Prostate gland (tissue), 2 donors: ENCODE measurements at regions not wholly inside any gene's neighbourhood (a gene's known extent, or its start where the extent isn't known, plus 50 kb on each side); places are given as distances from the start of the nearest gene placed in this dataset.

Source experiments
- DNase-seq: peaks from one replicate; pipeline ENCODE4 v3.0.0-alpha.2; 2019; ENCODE audit warnings: low spot score
- H3K27ac ChIP-seq, 2 donors: fragments of 200-600 bp; sonication (generic); 2 replicates each; pipeline ENCODE4 v1.5.1; 2017 to 2019
- H3K27me3 ChIP-seq: fragments of 200-600 bp; sonication (generic); replicated peaks from 2 replicates; pipeline ENCODE4 v1.5.1; 2019; ENCODE audit not compliant: insufficient read depth
- H3K36me3 ChIP-seq, 2 donors: fragments of 200-600 bp; sonication (generic); 1 replicate in 1 of 2; 2 replicates in 1 of 2; pipeline versions ENCODE4 v1.5.1 to v1.8.1; 2017 to 2019
- H3K4me1 ChIP-seq: fragments of 200-600 bp; sonication (generic); replicated peaks from 2 replicates; pipeline ENCODE4 v1.5.1; 2019
- H3K4me3 ChIP-seq, 2 donors: fragments of 200-600 bp; sonication (generic); 2 replicates each; pipeline ENCODE4 v1.5.1; 2017 to 2019
- H3K9me3 ChIP-seq: fragments of 200-600 bp; sonication (generic); 2 replicates; pipeline ENCODE4 v1.5.1; 2017
- POLR2A ChIP-seq: fragments of 450-650 bp; IDR thresholded peaks from one replicate; pipeline ENCODE4 v1.6.1; 2016; ENCODE audit warnings: antibody characterized with exemption, mild to moderate bottlenecking
- POLR2AphosphoS5 ChIP-seq: sonication (generic); formaldehyde crosslinking; IDR thresholded peaks from one replicate; pipeline ENCODE4 v1.6.1; 2017; ENCODE audit warnings: antibody characterized with exemption
- WGBS: methylation state at CpG from one replicate; pipeline ENCODE4 v1.1.5; 2018; 5-methylcytosine and 5-hydroxymethylcytosine counted together
- intact Hi-C: fragments of 100-400 bp; cut with DNase I; formaldehyde crosslinking; loops from one replicate; pipeline ENCODE4 v1.14.2; 2022
- TF ChIP-seq, protein P1 (sequence below), 4 experiments: fragments of 200-600 bp in 2 of 4; fragments of 450-650 bp in 2 of 4; sonication (generic) in 2 of 4; IDR thresholded peaks; 1 replicate in 3 of 4; 2 replicates in 1 of 4; pipeline ENCODE4 v1.5.1; 2016 to 2019; ENCODE audit warnings: antibody characterized with exemption in 4 of 4, mild to moderate bottlenecking in 2 of 4, moderate library complexity in 2 of 4

DNA sequence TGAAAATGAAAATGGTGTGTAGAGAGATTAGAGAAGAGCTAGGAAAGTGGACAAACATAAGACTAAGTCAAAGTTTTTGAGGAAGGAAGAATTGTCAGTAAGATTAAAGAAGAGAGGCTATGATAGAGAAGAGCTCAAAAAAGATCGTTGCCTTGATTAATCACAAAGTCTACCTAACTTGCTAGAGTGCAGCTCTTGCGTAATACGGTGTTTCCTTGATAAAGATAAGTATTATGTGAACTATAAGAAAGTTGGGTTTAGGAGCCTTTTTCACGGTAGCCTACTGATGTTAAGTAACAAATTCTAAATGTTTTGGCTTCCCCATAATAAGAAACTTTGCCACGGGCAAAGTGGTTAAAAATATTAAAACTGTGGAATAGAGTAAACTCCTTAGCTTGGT is 226.4 kb upstream of the NRXN1 start:
- no peak for DNase-seq
- Histone ChIP-seq H3K4me1 (no peaks in the 10 kb centered on the region), H3K9me3 (no peaks in the 10 kb centered on the region), H3K4me3 (no peak overlapping the region), H3K27ac (no peak overlapping the region), H3K27me3 (no peaks in the 10 kb centered on the region), H3K36me3 (no peaks in the 10 kb centered on the region)
- TF ChIP-seq POLR2AphosphoS5, result no peak
- TF ChIP-seq, protein P1, sequence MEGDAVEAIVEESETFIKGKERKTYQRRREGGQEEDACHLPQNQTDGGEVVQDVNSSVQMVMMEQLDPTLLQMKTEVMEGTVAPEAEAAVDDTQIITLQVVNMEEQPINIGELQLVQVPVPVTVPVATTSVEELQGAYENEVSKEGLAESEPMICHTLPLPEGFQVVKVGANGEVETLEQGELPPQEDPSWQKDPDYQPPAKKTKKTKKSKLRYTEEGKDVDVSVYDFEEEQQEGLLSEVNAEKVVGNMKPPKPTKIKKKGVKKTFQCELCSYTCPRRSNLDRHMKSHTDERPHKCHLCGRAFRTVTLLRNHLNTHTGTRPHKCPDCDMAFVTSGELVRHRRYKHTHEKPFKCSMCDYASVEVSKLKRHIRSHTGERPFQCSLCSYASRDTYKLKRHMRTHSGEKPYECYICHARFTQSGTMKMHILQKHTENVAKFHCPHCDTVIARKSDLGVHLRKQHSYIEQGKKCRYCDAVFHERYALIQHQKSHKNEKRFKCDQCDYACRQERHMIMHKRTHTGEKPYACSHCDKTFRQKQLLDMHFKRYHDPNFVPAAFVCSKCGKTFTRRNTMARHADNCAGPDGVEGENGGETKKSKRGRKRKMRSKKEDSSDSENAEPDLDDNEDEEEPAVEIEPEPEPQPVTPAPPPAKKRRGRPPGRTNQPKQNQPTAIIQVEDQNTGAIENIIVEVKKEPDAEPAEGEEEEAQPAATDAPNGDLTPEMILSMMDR (IDR thresholded peaks at IDR 0.05), result no peak
- TF ChIP-seq POLR2A, result no peak
- intact Hi-C loops, result no loop called here
- 88% methylated on average over 5 of the region's 5 CpGs for WGBS

DNA sequence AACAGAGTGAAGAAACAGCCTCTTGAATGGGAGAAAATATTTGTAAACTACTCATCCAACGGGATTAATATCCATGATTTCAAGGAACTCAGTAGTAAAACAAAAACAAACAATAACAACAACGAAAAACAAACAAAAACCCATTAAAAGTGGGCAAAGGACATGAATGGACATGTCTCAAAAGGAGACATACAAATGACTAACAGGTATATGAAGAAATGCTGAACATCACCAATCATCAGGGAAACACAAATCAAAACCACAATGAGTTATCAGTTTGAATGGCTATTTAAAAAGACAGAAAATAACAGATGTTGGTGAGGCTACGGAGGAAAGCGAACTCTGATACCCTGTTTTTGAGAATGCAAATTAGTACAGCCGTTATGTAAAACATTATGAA is 224.8 kb upstream of the NRXN1 start:
- no peak for DNase-seq

DNA sequence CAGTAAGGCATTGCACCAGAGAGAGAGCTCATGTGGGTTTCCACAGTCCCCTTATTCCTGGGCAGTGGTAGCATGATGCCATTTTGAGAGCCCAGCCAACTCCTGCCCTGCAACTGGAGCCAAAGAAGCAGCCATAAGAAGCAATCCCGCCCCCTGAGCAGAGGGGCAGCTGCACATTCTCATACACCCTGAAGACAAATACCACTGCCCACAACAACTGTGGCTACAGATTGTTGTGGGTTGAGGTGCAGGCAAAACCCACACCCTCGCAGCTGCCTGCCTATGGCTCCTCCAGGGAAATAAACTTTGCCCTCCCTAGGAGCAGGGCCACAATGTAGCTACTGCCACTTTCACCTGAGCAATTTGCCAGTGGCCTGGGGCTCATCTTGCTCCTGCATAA is 219.4 kb upstream of the NRXN1 start:
- no peaks in the 10 kb centered on the region for H3K36me3 ChIP-seq
- H3K9me3 ChIP-seq, result no peaks in the 10 kb centered on the region
- no peak for DNase-seq
- no peaks in the 10 kb centered on the region for H3K4me1 ChIP-seq
- no peak overlapping the region for H3K27ac ChIP-seq
- WGBS, result 89% methylated on average over 2 of the region's 2 CpGs
- intact Hi-C loops, result no loop called here
- H3K4me3 ChIP-seq, result no peak overlapping the region
- TF ChIP-seq POLR2A, result no peak
- TF ChIP-seq, protein P1 (IDR thresholded peaks at IDR 0.05), result no peak
- TF ChIP-seq POLR2AphosphoS5, result no peak
- no peaks in the 10 kb centered on the region for H3K27me3 ChIP-seq

More for the DNA sequence above, 224.8 kb upstream of the NRXN1 start:
- H3K4me3 ChIP-seq, result no peak overlapping the region
- WGBS, result 76% methylated on average over 5 of the region's 5 CpGs
- TF ChIP-seq POLR2A (no peak), POLR2AphosphoS5 (no peak)
- TF ChIP-seq, protein P1 (IDR thresholded peaks at IDR 0.05), result no peak
- H3K27me3 ChIP-seq, result no peaks in the 10 kb centered on the region
- intact Hi-C loops, result no loop called here
- H3K27ac ChIP-seq, result no peak overlapping the region
- H3K9me3 ChIP-seq, result no peaks in the 10 kb centered on the region
- H3K4me1 ChIP-seq, result no peaks in the 10 kb centered on the region
- no peaks in the 10 kb centered on the region for H3K36me3 ChIP-seq

DNA sequence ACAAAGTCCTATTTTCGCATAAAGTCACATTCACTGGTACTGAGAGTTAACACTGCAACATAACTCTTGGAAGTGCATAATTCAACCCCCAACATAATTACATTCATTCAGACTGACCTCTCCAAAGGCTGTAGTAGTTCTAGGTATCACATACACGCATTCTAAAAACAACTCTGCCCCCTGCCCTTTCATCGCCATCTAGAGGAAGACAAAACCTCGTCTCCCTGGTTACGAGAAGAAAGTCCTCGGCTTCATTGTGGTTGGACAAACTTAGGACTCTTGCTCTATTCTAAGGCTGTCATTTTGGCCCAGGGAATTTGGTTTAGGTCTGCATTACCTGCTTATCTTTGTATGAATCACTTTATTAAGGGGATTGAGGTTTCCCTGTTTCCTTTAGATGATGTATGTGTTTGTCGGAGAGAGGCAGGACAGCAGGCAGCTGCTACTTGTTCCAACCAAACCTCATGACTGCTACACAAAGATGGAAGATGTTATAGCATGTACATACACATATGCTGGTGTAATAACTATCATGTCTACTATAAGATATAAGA is 215.4 kb upstream of the NRXN1 start:
- Histone ChIP-seq H3K27ac (no peak overlapping the region), H3K4me1 (no peaks in the 10 kb centered on the region), H3K4me3 (no peak overlapping the region), H3K9me3 (no peaks in the 10 kb centered on the region), H3K36me3 (no peaks in the 10 kb centered on the region), H3K27me3 (no peaks in the 10 kb centered on the region)
- WGBS, result 85% methylated on average over 7 of the region's 7 CpGs
- no peak for DNase-seq
- TF ChIP-seq, protein P1 (IDR thresholded peaks at IDR 0.05), result no peak
- TF ChIP-seq POLR2A (no peak), POLR2AphosphoS5 (no peak)
- intact Hi-C loops, result no loop called here

DNA sequence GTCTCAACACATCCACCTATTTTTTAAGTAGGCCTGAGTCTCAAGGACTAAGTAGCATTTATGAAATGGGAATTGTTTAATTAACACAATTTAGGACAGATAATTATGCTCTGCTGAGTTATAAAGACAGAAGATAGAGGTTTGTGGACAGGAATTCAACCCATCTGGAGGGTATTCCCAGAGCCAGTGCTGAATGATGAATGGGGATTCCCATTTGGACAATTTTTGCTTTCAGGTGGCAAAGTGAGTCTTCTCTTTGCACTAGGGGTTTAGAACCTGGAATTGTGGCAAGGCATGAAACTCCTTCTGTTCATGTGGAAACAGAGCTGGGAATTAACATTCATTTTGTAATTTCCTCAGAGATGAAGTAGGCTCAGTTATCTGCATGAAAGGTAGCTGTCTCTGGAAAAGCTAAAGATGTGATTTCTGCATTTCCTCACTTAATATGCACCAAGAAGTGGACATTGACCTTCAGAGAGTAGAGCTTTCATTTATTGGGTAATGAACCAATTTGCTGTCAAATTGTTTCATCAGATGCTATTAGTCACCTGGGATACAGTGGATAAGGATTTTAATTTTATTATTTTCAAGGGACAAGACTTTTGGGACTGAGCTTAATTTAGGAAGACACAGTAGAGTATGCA is 212.1 kb upstream of the NRXN1 start:
- H3K4me1 ChIP-seq, result no peaks in the 10 kb centered on the region
- H3K27ac ChIP-seq, result no peak overlapping the region
- no peaks in the 10 kb centered on the region for H3K36me3 ChIP-seq
- H3K4me3 ChIP-seq, result no peak overlapping the region
- TF ChIP-seq, protein P1 (IDR thresholded peaks at IDR 0.05), result no peak
- no peak for TF ChIP-seq POLR2A
- TF ChIP-seq POLR2AphosphoS5, result no peak
- no peaks in the 10 kb centered on the region for H3K27me3 ChIP-seq
- intact Hi-C loops, result no loop called here
- no peak for DNase-seq
- H3K9me3 ChIP-seq, result no peaks in the 10 kb centered on the region
